ENCODE measurements at regions not wholly inside any gene's neighbourhood (a gene's known extent, or its start where the extent isn't known, plus 50 kb on each side); places are given as distances from the start of the nearest gene placed in this dataset.

DNA sequence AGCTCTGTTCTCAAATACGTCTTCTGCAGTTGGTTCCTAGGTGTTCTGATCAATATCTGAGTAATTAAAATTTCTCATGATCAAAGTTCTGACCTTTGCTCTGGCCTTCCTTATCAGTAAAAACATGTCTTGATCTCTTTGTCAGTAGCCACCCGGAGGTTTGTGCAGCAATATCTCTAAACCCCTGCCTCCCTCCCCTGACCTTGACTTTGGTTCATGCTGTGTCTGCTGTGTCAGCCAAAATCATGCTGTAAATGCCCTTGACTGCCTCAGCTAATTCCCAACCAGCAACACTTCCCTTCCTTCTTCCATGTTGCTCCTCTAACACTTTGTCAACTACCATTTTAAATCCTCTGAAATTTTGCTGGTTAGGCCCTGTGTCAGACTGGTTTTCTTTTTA, 424.7 kb downstream of the FAM181B start:
- Histone ChIP-seq H2BK5ac (ENCODE audit: low read depth, low read length, poor library complexity, severe bottlenecking) (no peak overlapping the region), H3K4me2 (ENCODE audit: low read depth, low read length) (no peak overlapping the region), H2BK120ac (ENCODE audit: low read depth, low read length) (no peak overlapping the region), H2BK15ac (ENCODE audit: low read depth, low read length) (no peak overlapping the region), H4K91ac (ENCODE audit: insufficient read depth, low read depth, low read length) (no peak overlapping the region), H3K27me3 (ENCODE audit: control insufficient read depth, insufficient read depth, low read length) (no peaks in the 10 kb centered on the region), H2BK20ac (ENCODE audit: low read depth, low read length) (no peak overlapping the region), H3K4me3 (ENCODE audit: insufficient read depth, low read depth, low read length) (no peak overlapping the region), H3K18ac (ENCODE audit: low read depth, low read length) (no peak overlapping the region), H4K5ac (ENCODE audit: low read depth, low read length) (no peak overlapping the region), H3K4ac (ENCODE audit: low read depth, low read length) (no peak overlapping the region), H3K36me3 (ENCODE audit: control insufficient read depth, insufficient read depth, low read length) (no peaks in the 10 kb centered on the region), H3K14ac (replicated peaks; ENCODE audit: low read depth, low read length) (no peak overlapping the region), H3K79me1 (ENCODE audit: low read depth in 1 of 2, low read length in 2 of 2) (no peaks in the 10 kb centered on the region), H3K23ac (ENCODE audit: low read depth, low read length) (no peak overlapping the region), H4K8ac (ENCODE audit: low read depth in 2 of 2, low read length in 2 of 2) (no peak overlapping the region), H3K27ac (ENCODE audit: insufficient read depth, low read length) (no peak overlapping the region), H2AK9ac (replicated peaks; ENCODE audit: low read depth, low read length, poor library complexity) (no peak overlapping the region), H3K9ac (ENCODE audit: low read depth, low read length) (no peak overlapping the region), H3K9me3 (ENCODE audit: control insufficient read depth, insufficient read depth, low read length) (peaks cover 4% of the 10 kb centered on the region), H3K4me1 (ENCODE audit: control insufficient read depth, insufficient read depth, low read length) (no peaks in the 10 kb centered on the region), H2AK5ac (ENCODE audit: low read depth, low read length) (no peak overlapping the region), H2AFZ (replicated peaks; ENCODE audit: low read length, poor library complexity) (no peak overlapping the region), H3K9me1 (ENCODE audit: insufficient read depth, low read length) (no peaks in the 10 kb centered on the region), H3K56ac (ENCODE audit: extremely low read depth, insufficient read depth, low read length) (no peak overlapping the region), H4K20me1 (ENCODE audit: insufficient read depth, low read length) (no peaks in the 10 kb centered on the region)
- WGBS, 2 experiments (ENCODE audit: extremely low coverage in 2 of 2, insufficient read length in 1 of 2): 7% methylated on average over 1 of the region's 2 CpGs; no CpG with 5 or more reads in 1 of the 2 experiments
- BruUV-seq (replicated peaks): no TSS peak
- TF ChIP-seq BHLHE40 (IDR thresholded peaks at IDR 0.05; ENCODE audit: low read depth, low read length): no peak
- TF ChIP-seq, protein P1, sequence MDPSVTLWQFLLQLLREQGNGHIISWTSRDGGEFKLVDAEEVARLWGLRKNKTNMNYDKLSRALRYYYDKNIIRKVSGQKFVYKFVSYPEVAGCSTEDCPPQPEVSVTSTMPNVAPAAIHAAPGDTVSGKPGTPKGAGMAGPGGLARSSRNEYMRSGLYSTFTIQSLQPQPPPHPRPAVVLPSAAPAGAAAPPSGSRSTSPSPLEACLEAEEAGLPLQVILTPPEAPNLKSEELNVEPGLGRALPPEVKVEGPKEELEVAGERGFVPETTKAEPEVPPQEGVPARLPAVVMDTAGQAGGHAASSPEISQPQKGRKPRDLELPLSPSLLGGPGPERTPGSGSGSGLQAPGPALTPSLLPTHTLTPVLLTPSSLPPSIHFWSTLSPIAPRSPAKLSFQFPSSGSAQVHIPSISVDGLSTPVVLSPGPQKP (IDR thresholded peaks at IDR 0.05; ENCODE audit: borderline replicate concordance, low read depth, low read length): no peak
- no peak for TF ChIP-seq CTCF (conservative IDR thresholded peaks at IDR 0.05; ENCODE audit: low read depth, low read length)
- no peak for TF ChIP-seq RFX5 (IDR thresholded peaks at IDR 0.05; ENCODE audit: low read depth, low read length)
- no peak for TF ChIP-seq MXI1 (IDR thresholded peaks at IDR 0.05; ENCODE audit: borderline replicate concordance, low read depth, low read length)
- no peak for TF ChIP-seq RAD21 (IDR thresholded peaks at IDR 0.05; ENCODE audit: low read length)
- no peak for TF ChIP-seq POLR2A (IDR thresholded peaks at IDR 0.05; ENCODE audit: low read depth, low read length)
- TF ChIP-seq MAFK (IDR thresholded peaks at IDR 0.05; ENCODE audit: low read depth, low read length): no peak
- TF ChIP-seq FOS (IDR thresholded peaks at IDR 0.05; ENCODE audit: low read depth, low read length): no peak
- TF ChIP-seq SMC3 (IDR thresholded peaks at IDR 0.05; ENCODE audit: low read depth, low read length): no peak
- TF ChIP-seq RCOR1 (IDR thresholded peaks at IDR 0.05; ENCODE audit: insufficient replicate concordance, low read length): no peak
- TF ChIP-seq CEBPB (IDR thresholded peaks at IDR 0.05; ENCODE audit: low read depth, low read length): no peak
- no peak for TF ChIP-seq USF2 (IDR thresholded peaks at IDR 0.05; ENCODE audit: low read depth, low read length)
- no peak for TF ChIP-seq CHD1 (IDR thresholded peaks at IDR 0.05; ENCODE audit: low read depth, low read length)
- no peak for TF ChIP-seq MAZ (IDR thresholded peaks at IDR 0.05; ENCODE audit: borderline replicate concordance, low read depth, low read length)
- TF ChIP-seq NFE2L2 (IDR thresholded peaks at IDR 0.05; ENCODE audit: low read depth, low read length): no peak
- no peak for DNase-seq
- ChIA-PET CTCF (no interaction called here), POLR2A (ENCODE audit: unreplicated experiment) (no interaction called here)
- intact Hi-C loops (cut with micrococcal nuclease): no loop called here
- no peak for ATAC-seq (ENCODE audit: low read depth)
- in situ Hi-C loops (cut with MboI; ENCODE audit: low sequenced_read_pairs): no loop called here
- dilution Hi-C loops (cut with HindIII; ENCODE audit: low sequenced_read_pairs, unreplicated experiment): no loop called here
